GM19043 (cell line): ENCODE measurements at regions not wholly inside any gene's neighbourhood (a gene's known extent, or its start where the extent isn't known, plus 50 kb on each side); places are given as distances from the start of the nearest gene placed in this dataset.
"Not testable (repeated sequence)": the region's sequence is repeated elsewhere in the genome, so short reads cannot be mapped to it uniquely, and the experiment has no call there.

Source experiments
- ATAC-seq: cut with Tn5 transposase; IDR thresholded peaks from one replicate; pipeline ENCODE4 v1.9.1; 2021; ENCODE audit warnings: low read depth; ENCODE audit not compliant: unreplicated experiment

DNA sequence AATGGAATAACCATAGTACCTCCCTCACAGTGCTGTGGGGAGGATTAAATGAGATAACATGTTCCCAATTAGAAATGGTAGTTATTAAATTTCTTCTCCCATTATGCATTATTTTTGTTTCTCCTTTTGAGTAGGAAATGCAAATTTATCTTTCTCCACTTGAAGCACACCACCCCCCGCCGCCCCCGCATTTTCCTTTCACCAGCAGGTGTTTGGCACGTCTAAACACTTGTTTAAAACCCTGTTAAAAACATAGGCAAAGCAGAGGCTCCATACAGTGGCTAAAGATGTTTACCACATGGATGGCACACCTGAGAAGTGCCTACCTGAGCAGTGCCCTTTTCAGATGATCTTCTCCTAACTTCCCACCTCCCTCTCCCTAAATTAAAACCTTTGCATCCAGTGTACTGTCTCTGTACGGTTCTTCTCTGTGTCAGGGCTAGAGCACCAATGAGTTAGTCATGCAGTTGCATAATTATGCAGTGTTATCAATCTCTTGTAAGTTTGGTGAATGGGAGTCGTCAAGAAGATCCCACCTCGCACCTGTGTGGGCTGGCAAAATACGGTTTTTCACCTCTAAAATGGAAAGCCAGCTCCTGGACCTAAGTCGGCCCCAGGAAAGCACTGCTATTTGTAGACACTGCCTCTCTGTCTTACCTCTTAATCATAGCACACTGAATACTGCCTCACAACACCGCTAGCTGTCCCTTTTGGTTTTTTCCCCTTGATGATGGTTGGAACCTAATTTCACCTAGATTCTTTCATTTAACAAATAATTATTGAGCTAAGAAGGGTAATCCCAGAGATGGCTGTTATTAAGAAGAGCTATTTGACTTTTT lies 122.0 kb downstream of the CT47B1 start:
- ATAC-seq, result no peak

GRCh38 chrX:120752431-120753082 lies 122.7 kb upstream of the C1GALT1C1 start:
- no peak for ATAC-seq

DNA sequence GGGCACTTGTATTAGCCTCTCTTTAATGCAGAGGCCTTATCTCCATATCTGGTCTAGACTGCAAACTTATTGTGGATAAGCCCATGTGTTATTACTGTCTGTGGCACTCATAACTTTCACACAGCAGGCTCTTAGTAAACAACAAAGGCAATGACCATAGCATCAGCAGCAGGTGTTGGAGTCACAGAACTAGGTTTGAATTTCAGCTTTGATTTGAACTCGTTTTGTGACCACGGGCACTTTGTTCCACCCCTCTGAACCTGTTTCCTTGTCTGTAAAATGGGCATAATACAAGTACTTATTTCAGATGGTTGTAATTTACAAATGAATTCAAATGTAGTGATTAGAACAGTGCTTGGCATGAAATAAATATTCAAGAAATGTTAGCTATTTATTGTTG lies 121.8 kb upstream of the C1GALT1C1 start:
- no peak for ATAC-seq

DNA sequence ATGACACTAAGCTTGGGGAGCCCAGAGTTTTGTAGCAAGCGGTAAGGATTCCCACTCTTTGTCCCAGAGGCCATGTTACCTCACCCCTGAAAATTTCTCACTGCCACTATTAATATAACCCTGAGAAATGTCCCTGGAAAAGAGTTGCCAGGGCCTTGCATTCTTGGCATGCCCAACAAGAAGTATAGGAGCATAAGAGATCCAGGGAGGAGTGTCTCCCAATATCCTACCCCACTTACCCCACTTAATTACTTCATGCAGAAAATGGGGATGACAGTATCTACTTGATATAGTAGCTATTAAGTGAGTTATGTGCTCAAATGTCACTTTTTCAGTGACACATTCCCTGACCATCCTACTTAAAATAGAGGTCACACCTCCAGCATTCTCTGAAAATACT lies 120.5 kb upstream of the C1GALT1C1 start:
- ATAC-seq, result no peak

GRCh38 chrX:120749141-120749846 lies 119.4 kb upstream of the C1GALT1C1 start:
- ATAC-seq, result peak; percentile 93

GRCh38 chrX:120746153-120746552 lies 116.3 kb upstream of the C1GALT1C1 start:
- ATAC-seq, result no peak

DNA sequence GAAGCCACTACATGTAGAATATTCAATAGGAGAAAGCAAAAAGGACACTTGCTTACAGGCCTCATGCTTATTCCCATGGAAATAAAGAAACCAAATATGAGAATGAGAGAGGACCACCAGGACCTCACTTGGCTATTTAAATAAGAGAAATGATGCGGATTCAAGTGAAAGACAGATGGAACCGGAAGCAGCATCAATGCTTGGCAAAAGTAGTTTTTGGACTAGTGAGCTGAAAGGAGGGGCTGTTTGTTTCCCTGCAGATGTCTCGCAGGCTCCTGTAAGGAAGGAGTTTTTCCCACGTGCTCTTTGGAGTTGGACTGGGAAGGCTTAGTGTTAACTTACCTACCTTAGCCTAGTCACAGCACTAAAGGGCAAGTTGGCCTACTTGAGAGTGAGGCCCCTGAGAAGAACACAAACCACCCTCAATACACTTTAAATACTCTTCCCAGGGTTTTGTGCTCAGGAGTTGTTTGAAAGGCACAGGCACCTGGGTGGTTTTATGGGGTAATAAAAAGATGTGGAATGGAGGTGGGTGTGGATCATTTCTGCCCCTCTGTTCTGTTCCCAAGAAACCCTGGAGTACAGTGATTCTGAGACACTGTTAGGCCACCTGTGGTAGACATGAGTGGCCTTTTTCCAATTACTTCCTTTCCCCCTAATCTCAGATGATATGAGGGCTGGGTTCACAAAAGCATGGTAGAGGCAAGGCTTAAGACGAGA lies 113.3 kb upstream of the C1GALT1C1 start:
- no peak for ATAC-seq

- no peak for ATAC-seq
Measured at GRCh38 chrX:120741452-120741851, 111.6 kb upstream of the C1GALT1C1 start.

GRCh38 chrX:120740072-120740471 lies 110.2 kb upstream of the C1GALT1C1 start:
- ATAC-seq, result no peak

GRCh38 chrX:120739300-120739699 lies 109.4 kb upstream of the C1GALT1C1 start:
- ATAC-seq, result no peak

- no peak for ATAC-seq
Measured at GRCh38 chrX:120736989-120737388, 107.1 kb upstream of the C1GALT1C1 start.

DNA sequence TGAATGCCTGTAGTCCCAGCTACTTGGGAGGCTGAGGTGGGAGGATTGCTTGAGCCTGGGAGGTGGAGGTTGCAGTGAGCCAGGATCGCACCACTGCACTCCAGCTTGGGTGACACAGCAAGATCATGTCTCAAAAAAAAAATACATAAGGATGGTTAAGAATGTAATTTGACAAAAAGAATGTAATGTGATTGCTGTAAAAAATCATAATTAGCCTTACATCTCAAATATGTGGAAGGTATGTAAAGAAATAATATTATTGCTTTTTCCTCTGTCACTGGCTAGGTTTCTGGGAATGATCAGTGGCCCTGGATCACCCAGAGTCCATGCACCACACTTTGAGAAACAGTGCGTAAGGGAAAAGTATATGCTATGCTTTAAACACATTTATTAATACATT lies 106.1 kb upstream of the C1GALT1C1 start:
- ATAC-seq, result no peak

- no peak for ATAC-seq
Measured at GRCh38 chrX:120732879-120733278, 103.0 kb upstream of the C1GALT1C1 start.

- no peak for ATAC-seq
Measured at GRCh38 chrX:120732461-120732860, 102.6 kb upstream of the C1GALT1C1 start.

DNA sequence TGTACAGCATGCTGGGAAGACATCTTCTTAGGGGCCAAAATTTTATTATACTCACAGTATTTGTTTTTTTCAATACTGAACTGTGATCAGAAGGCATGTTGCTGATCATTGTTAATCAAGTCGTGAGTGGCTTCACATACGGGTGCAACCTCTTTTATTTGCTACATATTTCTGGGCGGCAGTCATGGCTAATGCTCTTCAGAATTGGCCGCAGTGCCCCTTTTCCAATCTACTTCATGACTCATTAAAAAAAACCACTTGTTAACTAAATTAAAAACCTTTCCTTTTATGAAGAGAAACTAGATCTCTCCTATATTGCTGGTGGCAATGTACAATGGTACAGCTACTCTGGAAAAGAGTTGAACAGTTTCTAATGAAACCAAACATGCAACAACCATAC lies 101.5 kb upstream of the C1GALT1C1 start:
- ATAC-seq, result no peak

DNA sequence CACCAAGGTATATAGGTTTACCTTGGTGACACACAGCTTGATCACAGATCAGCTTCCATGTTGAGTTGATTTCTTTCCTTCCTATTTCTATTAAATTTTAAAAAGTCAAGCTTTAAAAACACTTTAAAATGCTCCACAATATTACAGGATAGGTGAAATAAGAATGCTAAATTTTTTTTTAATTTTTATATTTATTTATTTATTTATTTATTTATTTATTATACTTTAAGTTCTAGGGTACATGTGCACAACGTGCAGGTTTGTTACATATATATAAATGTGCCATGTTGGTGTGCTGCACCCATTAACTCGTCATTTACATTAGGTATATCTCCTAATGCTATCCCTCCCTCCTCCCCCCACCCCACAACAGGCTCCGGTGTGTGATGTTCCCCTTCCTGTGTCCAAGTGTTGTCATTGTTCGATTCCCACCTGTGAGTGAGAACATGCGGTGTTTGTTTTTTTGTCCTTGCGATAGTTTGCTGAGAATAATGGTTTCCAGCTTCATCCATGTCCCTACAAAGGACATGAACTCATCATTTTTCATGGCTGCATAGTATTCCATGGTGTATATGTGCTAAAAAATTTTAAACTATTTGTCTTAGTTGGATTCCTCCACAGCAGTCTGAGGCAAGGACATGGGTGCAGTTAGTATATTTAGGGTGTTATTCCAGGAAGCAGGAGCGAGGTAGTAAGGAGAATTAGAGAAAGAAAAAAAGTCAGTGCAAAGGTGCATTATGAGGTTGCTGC lies 99.8 kb upstream of the C1GALT1C1 start:
- not testable (repeated sequence) for ATAC-seq

DNA sequence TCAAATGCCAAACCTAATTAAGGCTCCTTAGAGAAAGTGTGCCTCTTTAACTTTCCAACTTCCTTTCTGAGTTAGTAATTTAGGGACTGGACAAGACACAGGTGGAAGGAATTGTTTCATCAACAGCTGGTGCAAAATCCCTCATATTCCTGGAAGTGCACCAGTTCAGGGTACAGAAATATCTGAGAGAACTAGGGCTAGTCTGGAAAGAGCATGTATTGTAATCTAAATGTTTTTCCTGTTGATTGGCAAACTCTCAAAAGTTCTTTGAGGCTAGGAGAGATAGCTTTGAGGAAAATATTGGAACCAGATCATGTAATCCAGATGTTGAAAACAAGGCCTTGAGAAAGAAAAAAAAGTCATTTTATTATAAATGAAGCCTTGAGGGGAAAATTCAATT lies 98.1 kb upstream of the C1GALT1C1 start:
- ATAC-seq, result no peak

DNA sequence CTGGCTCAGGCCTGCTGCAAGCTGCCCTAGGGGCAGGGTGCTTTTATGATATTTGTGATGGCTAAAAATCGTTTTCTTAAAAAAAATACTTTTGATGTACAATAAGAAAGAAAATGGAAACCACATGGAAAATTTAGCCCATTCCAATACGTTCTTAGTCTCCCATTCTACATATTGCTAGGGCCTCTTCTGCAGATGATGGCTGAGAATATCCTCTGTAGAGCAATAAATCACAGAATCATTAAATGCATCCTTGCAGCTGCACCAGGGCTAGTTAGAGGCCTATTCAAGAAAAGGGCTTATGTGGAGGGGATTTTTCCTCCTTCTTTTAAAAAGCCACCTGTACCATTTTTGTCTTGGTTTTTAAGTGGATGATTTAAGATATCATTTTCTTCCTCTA lies 97.6 kb upstream of the C1GALT1C1 start:
- no peak for ATAC-seq

DNA sequence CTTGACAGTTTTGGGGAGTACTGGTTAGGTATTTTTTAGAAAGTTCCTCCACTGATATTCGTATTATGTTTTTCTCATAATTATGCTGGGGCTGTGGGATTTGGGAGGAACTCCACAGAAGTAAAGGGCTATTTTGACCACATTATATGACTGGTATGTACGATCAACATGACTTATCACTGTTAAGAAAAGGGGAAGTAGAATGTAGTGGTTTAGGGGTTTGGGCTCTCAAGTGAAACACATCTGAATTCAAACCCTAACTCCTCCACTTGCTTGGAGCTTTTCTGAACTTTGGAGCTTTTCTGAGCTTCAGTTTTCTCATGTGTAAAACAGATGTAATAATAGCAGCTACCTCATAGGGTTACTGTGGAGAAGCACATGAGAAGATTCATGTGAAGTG lies 96.4 kb upstream of the C1GALT1C1 start:
- ATAC-seq, result peak; percentile 99

DNA sequence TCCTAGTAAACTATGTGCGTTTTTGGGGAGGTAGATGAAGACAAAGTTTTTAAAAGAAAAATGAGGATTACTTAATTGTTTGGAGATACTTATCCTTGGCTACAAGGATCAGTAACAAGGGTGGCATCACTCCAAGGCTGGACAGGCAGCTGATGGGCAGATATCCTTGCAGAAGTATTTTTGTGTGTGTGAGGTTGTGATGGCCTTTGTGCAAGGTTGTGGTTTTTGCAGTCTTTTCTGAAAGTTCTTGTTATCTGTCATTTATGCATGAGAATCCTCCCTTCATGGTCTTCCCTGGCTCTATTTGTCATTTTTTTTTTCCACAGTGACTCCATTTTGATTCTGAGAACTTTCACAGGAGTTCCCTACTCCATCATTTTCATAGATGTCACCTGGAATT lies 96.0 kb upstream of the C1GALT1C1 start:
- ATAC-seq, result no peak
